Fibroblast of lung (primary cell): ENCODE measurements at regions not wholly inside any gene's neighbourhood (a gene's known extent, or its start where the extent isn't known, plus 50 kb on each side); places are given as distances from the start of the nearest gene placed in this dataset.
A peak's percentile ranks its signal among the peaks of the same experiment; 100 is the strongest.

ENCODE experiments used
- DNase-seq, 2 donors: peaks; one replicate each; pipeline versions ENCODE4 v3.0.0 to v3.0.0-alpha.2; 2010; ENCODE audit warnings: low read depth in 2 of 2
- H2AFZ ChIP-seq: 2 replicates; pipeline ENCODE4 v1.5.1; 2012; ENCODE audit warnings: low read length, control low read depth, inconsistent platforms
- H3K27ac ChIP-seq: 2 replicates; pipeline ENCODE4 v1.5.1; 2011; ENCODE audit warnings: low read length, control low read depth; ENCODE audit not compliant: insufficient read depth
- H3K27me3 ChIP-seq: 2 replicates; pipeline ENCODE4 v1.5.1; 2011; ENCODE audit warnings: mild to moderate bottlenecking, low read length; ENCODE audit not compliant: control insufficient read depth, insufficient read depth
- H3K36me3 ChIP-seq: 2 replicates; pipeline ENCODE4 v1.5.1; 2011; ENCODE audit warnings: low read length; ENCODE audit not compliant: control insufficient read depth, insufficient read depth
- H3K4me1 ChIP-seq: 2 replicates; pipeline ENCODE4 v1.5.1; 2011; ENCODE audit warnings: low read length; ENCODE audit not compliant: control insufficient read depth, insufficient read depth; ENCODE audit errors: extremely low read depth
- H3K4me2 ChIP-seq: 2 replicates; pipeline ENCODE4 v1.5.1; 2011; ENCODE audit warnings: low read length, control low read depth; ENCODE audit not compliant: insufficient read depth; ENCODE audit errors: extremely low read depth
- H3K4me3 ChIP-seq, 4 experiments: fragments of 200-600 bp in 1 of 4; sonication (generic) in 1 of 4; replicated peaks in 1 of 4; 2 replicates each; pipeline ENCODE4 v1.5.1; 2011 to 2016; ENCODE audit warnings: low read length in 4 of 4, low read depth in 3 of 4, mild to moderate bottlenecking in 3 of 4, control low read depth in 2 of 4, inconsistent platforms in 1 of 4, mixed read lengths in 1 of 4; ENCODE audit not compliant: insufficient read depth in 1 of 4; ENCODE audit errors: control extremely low read depth in 1 of 4
- H3K79me2 ChIP-seq: 2 replicates; pipeline ENCODE4 v1.5.1; 2012; ENCODE audit warnings: mild to moderate bottlenecking, low read length, inconsistent platforms; ENCODE audit not compliant: control insufficient read depth, insufficient read depth
- H3K9ac ChIP-seq: 2 replicates; pipeline ENCODE4 v1.5.1; 2011; ENCODE audit warnings: mild to moderate bottlenecking, low read length, control low read depth; ENCODE audit not compliant: insufficient read depth
- H3K9me3 ChIP-seq: 2 replicates; pipeline ENCODE4 v1.5.1; 2012; ENCODE audit warnings: low read depth, low read length; ENCODE audit not compliant: control insufficient read depth, insufficient read depth
- H4K20me1 ChIP-seq: 2 replicates; pipeline ENCODE4 v1.5.1; 2011; ENCODE audit warnings: low read length; ENCODE audit not compliant: control insufficient read depth, insufficient read depth; ENCODE audit errors: extremely low read depth
- EZH2 ChIP-seq: IDR thresholded peaks from 2 replicates; pipeline ENCODE4 v1.5.1; 2012; ENCODE audit warnings: low read length, control low read depth, mild to moderate bottlenecking; ENCODE audit errors: missing control alignments
- TF ChIP-seq, protein P1 (sequence below), 2 donors: IDR thresholded peaks in 1 of 2; conservative IDR thresholded peaks in 1 of 2; 1 replicate in 1 of 2; 2 replicates in 1 of 2; pipeline ENCODE4 v1.5.1; 2011 to 2012; ENCODE audit warnings: low read length in 2 of 2, control low read depth in 1 of 2, inconsistent platforms in 1 of 2, low read depth in 1 of 2, mild to moderate bottlenecking in 1 of 2

DNA sequence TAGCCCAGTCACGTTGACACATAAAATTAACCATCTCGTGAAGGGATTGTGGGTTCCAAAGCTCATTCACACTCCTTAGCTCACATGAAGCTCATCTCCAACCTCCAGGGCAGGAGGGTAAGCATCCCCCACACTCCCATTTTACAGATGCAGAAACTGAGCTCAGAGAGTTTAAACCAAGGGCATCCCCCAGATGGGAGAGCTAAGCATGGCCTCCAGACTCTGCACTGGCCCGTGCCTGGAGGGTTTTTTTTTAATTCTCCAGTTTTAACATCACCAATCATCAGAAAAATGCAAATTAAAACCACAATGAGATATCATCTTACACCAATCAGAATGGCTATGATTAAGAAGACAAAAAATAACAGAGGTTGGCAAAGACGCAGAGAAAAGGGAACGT is 53.3 kb upstream of the TCF7L2 start:
- TF ChIP-seq, protein P1, sequence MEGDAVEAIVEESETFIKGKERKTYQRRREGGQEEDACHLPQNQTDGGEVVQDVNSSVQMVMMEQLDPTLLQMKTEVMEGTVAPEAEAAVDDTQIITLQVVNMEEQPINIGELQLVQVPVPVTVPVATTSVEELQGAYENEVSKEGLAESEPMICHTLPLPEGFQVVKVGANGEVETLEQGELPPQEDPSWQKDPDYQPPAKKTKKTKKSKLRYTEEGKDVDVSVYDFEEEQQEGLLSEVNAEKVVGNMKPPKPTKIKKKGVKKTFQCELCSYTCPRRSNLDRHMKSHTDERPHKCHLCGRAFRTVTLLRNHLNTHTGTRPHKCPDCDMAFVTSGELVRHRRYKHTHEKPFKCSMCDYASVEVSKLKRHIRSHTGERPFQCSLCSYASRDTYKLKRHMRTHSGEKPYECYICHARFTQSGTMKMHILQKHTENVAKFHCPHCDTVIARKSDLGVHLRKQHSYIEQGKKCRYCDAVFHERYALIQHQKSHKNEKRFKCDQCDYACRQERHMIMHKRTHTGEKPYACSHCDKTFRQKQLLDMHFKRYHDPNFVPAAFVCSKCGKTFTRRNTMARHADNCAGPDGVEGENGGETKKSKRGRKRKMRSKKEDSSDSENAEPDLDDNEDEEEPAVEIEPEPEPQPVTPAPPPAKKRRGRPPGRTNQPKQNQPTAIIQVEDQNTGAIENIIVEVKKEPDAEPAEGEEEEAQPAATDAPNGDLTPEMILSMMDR (conservative IDR thresholded peaks at IDR 0.05 in 1 of 2, IDR thresholded peaks at IDR 0.05 in 1 of 2; ENCODE audit: low read depth in 1 of 2, low read length in 2 of 2): no peak
- no peak for TF ChIP-seq EZH2
- Histone ChIP-seq H3K9ac (no peak overlapping the region), H2AFZ (no peak overlapping the region), H3K79me2 (no peaks in the 10 kb centered on the region), H3K4me2 (no peak overlapping the region), H3K9me3 (no peaks in the 10 kb centered on the region), H3K27me3 (no peaks in the 10 kb centered on the region), H4K20me1 (no peaks in the 10 kb centered on the region), H3K36me3 (no peaks in the 10 kb centered on the region), H3K4me3 (no peak overlapping the region), H3K27ac (no peak overlapping the region), H3K4me1 (no peaks in the 10 kb centered on the region)
- peak in 1 of 2 donors; percentile 25 for DNase-seq

DNA sequence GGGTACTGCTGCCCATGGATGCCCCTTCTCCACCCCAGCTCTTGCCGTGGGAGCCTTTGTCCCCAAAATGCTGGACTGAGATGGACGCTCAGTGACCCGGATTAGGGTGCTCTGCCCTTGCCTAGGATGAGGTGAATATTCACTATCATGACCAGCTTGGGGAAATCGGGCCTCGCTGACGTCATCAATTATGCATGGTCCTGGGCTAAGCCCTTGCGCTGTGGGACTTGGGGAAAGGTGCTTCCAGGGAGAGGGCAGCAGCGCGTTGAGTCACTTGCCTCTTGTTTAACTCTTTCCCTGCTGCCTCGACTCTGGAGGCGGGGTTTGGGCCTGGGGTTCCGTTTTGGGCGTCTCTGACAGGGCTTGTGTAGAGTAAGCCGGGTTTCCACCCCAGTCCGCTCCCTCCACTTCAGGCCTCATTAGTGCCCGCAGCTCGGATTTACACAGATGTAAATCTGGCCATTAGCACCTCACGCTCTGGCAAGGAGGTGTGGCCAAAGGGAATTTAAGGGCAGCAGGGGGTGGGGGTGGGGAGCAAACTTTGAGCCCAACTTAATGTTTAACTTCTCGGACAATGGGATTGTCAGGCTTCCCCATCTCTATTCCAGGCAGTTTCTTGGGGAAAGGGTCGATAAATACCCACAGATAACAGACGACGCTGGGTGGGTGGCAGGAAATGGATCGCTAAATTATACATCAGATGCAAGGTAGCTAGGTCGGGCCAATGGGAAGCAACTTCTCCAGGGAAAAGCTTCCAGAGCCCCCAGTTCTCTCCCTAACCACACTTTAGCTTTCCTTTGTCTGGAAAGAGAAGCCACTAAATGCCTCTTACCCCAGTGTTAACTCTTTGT is 51.3 kb upstream of the TCF7L2 start:
- no peaks in the 10 kb centered on the region for H3K27me3 ChIP-seq
- H3K36me3 ChIP-seq: no peaks in the 10 kb centered on the region
- TF ChIP-seq, protein P1 (conservative IDR thresholded peaks at IDR 0.05 in 1 of 2, IDR thresholded peaks at IDR 0.05 in 1 of 2; ENCODE audit: low read depth in 1 of 2, low read length in 2 of 2): no peak
- no peak for TF ChIP-seq EZH2
- H3K27ac ChIP-seq: no peak overlapping the region
- H2AFZ ChIP-seq: peak overlapping the region; percentile 60
- H4K20me1 ChIP-seq: no peaks in the 10 kb centered on the region
- H3K9me3 ChIP-seq: no peaks in the 10 kb centered on the region
- peak overlapping the region; percentile 51 for H3K4me2 ChIP-seq
- H3K4me3 ChIP-seq: peak overlapping the region in 2 of 4 experiments; percentile 30 to 43
- H3K9ac ChIP-seq: no peak overlapping the region
- no peaks in the 10 kb centered on the region for H3K79me2 ChIP-seq
- peak; percentile 77 to 80 for DNase-seq
- no peaks in the 10 kb centered on the region for H3K4me1 ChIP-seq

DNA sequence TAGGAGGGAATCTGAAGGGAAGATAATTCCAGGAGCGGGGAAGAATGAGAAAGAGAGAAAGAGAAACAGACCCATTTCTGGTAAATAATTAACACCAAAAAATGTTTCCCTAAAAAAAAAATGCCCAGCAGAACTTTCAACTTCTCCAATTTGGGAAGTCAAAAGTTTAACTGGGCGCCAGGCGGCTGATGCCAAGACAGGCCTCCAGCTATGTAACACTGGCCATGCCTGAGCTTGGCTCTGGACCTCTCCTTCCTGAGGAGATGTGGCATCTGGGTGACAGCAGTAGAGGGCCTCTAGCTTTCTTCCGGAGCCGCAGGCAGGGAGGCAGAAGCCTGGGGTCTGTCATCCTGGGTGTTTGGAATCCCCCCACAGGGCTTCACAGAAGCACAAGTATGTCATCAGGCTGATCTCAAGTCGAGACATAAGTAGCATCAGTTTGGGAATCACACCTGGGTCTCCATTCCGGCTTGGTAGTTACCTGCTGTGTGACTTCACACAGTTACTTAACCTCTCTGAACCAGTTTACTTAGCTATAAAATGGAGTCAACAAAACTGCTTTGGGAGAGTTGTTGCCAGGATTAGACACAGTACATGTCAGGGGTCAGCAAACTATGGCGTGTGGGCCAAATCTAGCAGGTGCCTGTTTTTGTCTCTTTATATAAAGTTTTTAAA is 50.5 kb upstream of the TCF7L2 start:
- H3K9me3 ChIP-seq: no peaks in the 10 kb centered on the region
- no peak overlapping the region for H2AFZ ChIP-seq
- no peaks in the 10 kb centered on the region for H3K36me3 ChIP-seq
- H3K27me3 ChIP-seq: no peaks in the 10 kb centered on the region
- no peaks in the 10 kb centered on the region for H3K79me2 ChIP-seq
- no peak overlapping the region for H3K9ac ChIP-seq
- no peak overlapping the region for H3K4me3 ChIP-seq
- TF ChIP-seq, protein P1 (conservative IDR thresholded peaks at IDR 0.05 in 1 of 2, IDR thresholded peaks at IDR 0.05 in 1 of 2; ENCODE audit: low read depth in 1 of 2, low read length in 2 of 2): no peak
- no peak for TF ChIP-seq EZH2
- H3K4me1 ChIP-seq: no peaks in the 10 kb centered on the region
- H4K20me1 ChIP-seq: no peaks in the 10 kb centered on the region
- no peak overlapping the region for H3K27ac ChIP-seq
- H3K4me2 ChIP-seq: no peak overlapping the region
- DNase-seq: no peak
